Right atrium auricular region (tissue), 2 donors: ENCODE measurements at regions not wholly inside any gene's neighbourhood (a gene's known extent, or its start where the extent isn't known, plus 50 kb on each side); places are given as distances from the start of the nearest gene placed in this dataset.

Experiments used
- DNase-seq: peaks from one replicate; pipeline ENCODE4 v3.0.0-alpha.2; 2019; ENCODE audit warnings: low spot score
- H3K27ac ChIP-seq, 2 donors: fragments of 200-600 bp; sonication (generic); 1 replicate in 1 of 2; 2 replicates in 1 of 2; pipeline ENCODE4 v1.5.1; 2016 to 2019
- H3K27me3 ChIP-seq, 2 donors: fragments of 200-600 bp; sonication (generic); one replicate each; pipeline versions ENCODE4 v1.5.1 to v1.6.0; 2017 to 2019
- H3K36me3 ChIP-seq: fragments of 200-600 bp; sonication (generic); one replicate; pipeline ENCODE4 v1.5.1; 2016
- H3K4me1 ChIP-seq, 2 donors: fragments of 200-600 bp; sonication (generic); one replicate each; pipeline versions ENCODE4 v1.5.1 to v1.6.0; 2017 to 2019
- H3K4me3 ChIP-seq, 2 donors: fragments of 200-600 bp; sonication (generic); 1 replicate in 1 of 2; 2 replicates in 1 of 2; pipeline ENCODE4 v1.5.1; 2017 to 2019; ENCODE audit warnings: mild to moderate bottlenecking in 1 of 2, moderate library complexity in 1 of 2
- H3K9me3 ChIP-seq, 2 donors: fragments of 200-600 bp; sonication (generic); one replicate each; pipeline ENCODE4 v1.5.1; 2019
- CTCF ChIP-seq, 2 donors: fragments of 200-600 bp; sonication (generic); IDR thresholded peaks; one replicate each; pipeline ENCODE4 v1.5.1; 2019; ENCODE audit warnings: antibody characterized with exemption in 2 of 2

GRCh38 chr12:41850046-41850445, 294.6 kb downstream of the GXYLT1 start:
- no peaks in the 10 kb centered on the region for H3K4me1 ChIP-seq
- no peak for DNase-seq
- no peak for TF ChIP-seq CTCF (IDR thresholded peaks at IDR 0.05)
- no peak overlapping the region for H3K27ac ChIP-seq
- H3K4me3 ChIP-seq, result no peak overlapping the region
- H3K36me3 ChIP-seq, result no peaks in the 10 kb centered on the region
- H3K9me3 ChIP-seq, result peaks cover 0 to 7% of the 10 kb centered on the region in 2 donors
- no peaks in the 10 kb centered on the region for H3K27me3 ChIP-seq

- no peaks in the 10 kb centered on the region for H3K27me3 ChIP-seq
- no peak for TF ChIP-seq CTCF (IDR thresholded peaks at IDR 0.05)
- no peaks in the 10 kb centered on the region for H3K4me1 ChIP-seq
- H3K36me3 ChIP-seq, result no peaks in the 10 kb centered on the region
- no peak overlapping the region for H3K27ac ChIP-seq
- peaks cover 0 to 7% of the 10 kb centered on the region in 2 donors for H3K9me3 ChIP-seq
- DNase-seq, result no peak
- H3K4me3 ChIP-seq, result no peak overlapping the region
These were observed 298.0 kb downstream of the GXYLT1 start for GRCh38 chr12:41846718-41847117.

GRCh38 chr12:41836416-41836815, 308.3 kb downstream of the GXYLT1 start:
- Histone ChIP-seq H3K4me3 (no peak overlapping the region), H3K4me1 (no peaks in the 10 kb centered on the region), H3K36me3 (no peaks in the 10 kb centered on the region), H3K27me3 (no peaks in the 10 kb centered on the region), H3K27ac (no peak overlapping the region), H3K9me3 (no peaks in the 10 kb centered on the region)
- TF ChIP-seq CTCF (IDR thresholded peaks at IDR 0.05), result no peak
- DNase-seq, result no peak

GRCh38 chr12:41835556-41835955, 309.1 kb downstream of the GXYLT1 start:
- H3K4me1 ChIP-seq, result no peaks in the 10 kb centered on the region

GRCh38 chr12:41819948-41820347, 324.7 kb downstream of the GXYLT1 start:
- no peak for TF ChIP-seq CTCF (IDR thresholded peaks at IDR 0.05)
- Histone ChIP-seq H3K36me3 (no peaks in the 10 kb centered on the region), H3K27me3 (no peaks in the 10 kb centered on the region), H3K4me1 (no peaks in the 10 kb centered on the region), H3K27ac (no peak overlapping the region), H3K4me3 (no peak overlapping the region), H3K9me3 (no peaks in the 10 kb centered on the region)
- no peak for DNase-seq

More at GRCh38 chr12:41835556-41835955, 309.1 kb downstream of the GXYLT1 start:
- H3K9me3 ChIP-seq, result no peaks in the 10 kb centered on the region
- no peak for DNase-seq
- no peaks in the 10 kb centered on the region for H3K27me3 ChIP-seq
- H3K36me3 ChIP-seq, result no peaks in the 10 kb centered on the region
- H3K27ac ChIP-seq, result no peak overlapping the region
- no peak for TF ChIP-seq CTCF (IDR thresholded peaks at IDR 0.05)
- no peak overlapping the region for H3K4me3 ChIP-seq

- H3K9me3 ChIP-seq, result peaks cover 0 to 4% of the 10 kb centered on the region in 2 donors
- no peak for TF ChIP-seq CTCF (IDR thresholded peaks at IDR 0.05)
- H3K36me3 ChIP-seq, result no peaks in the 10 kb centered on the region
- H3K4me3 ChIP-seq, result no peak overlapping the region
- no peak overlapping the region for H3K27ac ChIP-seq
- no peaks in the 10 kb centered on the region for H3K27me3 ChIP-seq
- no peak for DNase-seq
- no peaks in the 10 kb centered on the region for H3K4me1 ChIP-seq
These were observed 340.6 kb downstream of the GXYLT1 start for GRCh38 chr12:41804026-41804425.
